NCI-H1105 (cell line): ENCODE measurements at regions not wholly inside any gene's neighbourhood (a gene's known extent, or its start where the extent isn't known, plus 50 kb on each side); places are given as distances from the start of the nearest gene placed in this dataset.

ENCODE experiments used
- DNase-seq: peaks from one replicate; lab custom pipeline; 2025; lab: John Stamatoyannopoulos, UW

GRCh38 chr2:136572335-136572734, 193.0 kb upstream of the THSD7B start:
- DNase-seq = no peak

- no peak for DNase-seq
These were observed 208.1 kb upstream of the THSD7B start for GRCh38 chr2:136557203-136557602.

GRCh38 chr2:136550181-136550580, 215.2 kb upstream of the THSD7B start:
- no peak for DNase-seq

GRCh38 chr2:136539355-136539754, 226.0 kb upstream of the THSD7B start:
- no peak for DNase-seq

GRCh38 chr2:136538489-136538888, 226.9 kb upstream of the THSD7B start:
- no peak for DNase-seq

- no peak for DNase-seq
These were observed 230.5 kb upstream of the THSD7B start for GRCh38 chr2:136534811-136535210.

- DNase-seq = no peak
These were observed 233.2 kb upstream of the THSD7B start for GRCh38 chr2:136532171-136532570.

GRCh38 chr2:136531731-136532130, 233.6 kb upstream of the THSD7B start:
- DNase-seq = no peak

- DNase-seq = no peak
These were observed 235.2 kb upstream of the THSD7B start for GRCh38 chr2:136530146-136530545.

GRCh38 chr2:136527560-136527959, 237.8 kb upstream of the THSD7B start:
- DNase-seq = no peak

- DNase-seq = no peak
These were observed 242.6 kb upstream of the THSD7B start for GRCh38 chr2:136522724-136523123.

- no peak for DNase-seq
These were observed 247.6 kb upstream of the THSD7B start for GRCh38 chr2:136517716-136518115.

- DNase-seq = no peak
These were observed 255.1 kb upstream of the THSD7B start for GRCh38 chr2:136510244-136510643.

- no peak for DNase-seq
These were observed 259.9 kb upstream of the THSD7B start for GRCh38 chr2:136505462-136505861.

GRCh38 chr2:136502660-136503059, 262.7 kb upstream of the THSD7B start:
- no peak for DNase-seq

- peak; percentile 78 for DNase-seq
These were observed 267.6 kb upstream of the THSD7B start for GRCh38 chr2:136497709-136498108.

GRCh38 chr2:136496966-136497365, 268.4 kb upstream of the THSD7B start:
- no peak for DNase-seq

GRCh38 chr2:136495636-136496035, 269.7 kb upstream of the THSD7B start:
- DNase-seq = no peak

GRCh38 chr2:136492901-136493300, 272.4 kb upstream of the THSD7B start:
- DNase-seq = no peak

GRCh38 chr2:136490100-136490499, 275.2 kb upstream of the THSD7B start:
- DNase-seq = no peak

- no peak for DNase-seq
These were observed 277.9 kb upstream of the THSD7B start for GRCh38 chr2:136487421-136487820.

- DNase-seq = no peak
These were observed 279.2 kb upstream of the THSD7B start for GRCh38 chr2:136486115-136486514.

GRCh38 chr2:136482966-136483365, 282.4 kb upstream of the THSD7B start:
- no peak for DNase-seq

GRCh38 chr2:136482006-136482405, 283.3 kb upstream of the THSD7B start:
- no peak for DNase-seq

- DNase-seq = no peak
These were observed 285.6 kb upstream of the THSD7B start for GRCh38 chr2:136479696-136480095.
